ENCODE measurements at regions not wholly inside any gene's neighbourhood (a gene's known extent, or its start where the extent isn't known, plus 50 kb on each side); places are given as distances from the start of the nearest gene placed in this dataset.

DNA sequence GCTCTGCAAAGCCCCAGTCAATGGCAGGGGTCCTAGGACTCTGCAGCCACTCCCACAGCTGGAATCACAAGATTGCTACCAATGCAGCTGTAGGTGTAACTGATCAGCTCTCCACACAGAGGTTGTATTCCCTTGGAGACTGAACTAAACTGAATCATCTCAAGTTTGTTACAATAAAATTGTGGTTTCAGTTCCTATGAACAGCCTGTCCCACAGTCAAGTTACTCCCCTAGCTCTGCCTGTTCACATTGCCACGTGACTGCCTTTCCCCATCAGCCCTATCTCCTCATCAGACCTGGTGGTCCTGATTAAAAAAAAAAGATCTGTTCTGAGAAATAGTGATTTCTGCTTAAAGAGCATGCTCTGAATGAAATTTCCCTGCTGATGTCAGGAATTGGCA, 287.9 kb upstream of the NBEA start:
- no peaks in the 10 kb centered on the region for H3K36me3 Mint-ChIP-seq
- H3K4me1 Mint-ChIP-seq, result no peaks in the 10 kb centered on the region
- H3K27ac Mint-ChIP-seq, result peak overlapping the region; percentile 25
- no peaks in the 10 kb centered on the region for H3K27me3 Mint-ChIP-seq
- peaks cover 9 to 12% of the 10 kb centered on the region in 2 donors for H3K9me3 Mint-ChIP-seq
- DNase-seq, result no peak
- no peak overlapping the region for H3K4me3 Mint-ChIP-seq
- ATAC-seq (replicated peaks), result no peak

DNA sequence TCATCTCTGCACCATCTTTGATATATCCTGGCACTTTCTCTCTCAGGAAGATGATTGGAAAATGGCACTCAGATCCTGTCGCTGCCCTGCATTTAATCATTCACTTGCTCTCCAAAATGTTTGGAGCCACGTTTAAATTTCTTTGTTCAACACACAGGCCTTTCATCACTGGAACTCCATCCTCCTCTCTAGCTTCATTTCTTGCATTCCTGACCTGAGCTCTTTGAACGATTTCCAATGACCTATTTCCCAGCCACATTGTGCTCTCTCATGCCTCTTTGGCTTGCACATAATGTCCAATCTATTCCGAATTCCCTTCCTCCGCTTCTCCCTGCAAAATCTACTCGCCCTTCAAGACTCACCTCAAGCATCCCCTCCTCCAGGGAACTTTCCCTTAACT, 287.4 kb upstream of the NBEA start:
- H3K27me3 Mint-ChIP-seq, result no peaks in the 10 kb centered on the region
- ATAC-seq (replicated peaks), result no peak
- H3K4me1 Mint-ChIP-seq, result no peaks in the 10 kb centered on the region
- H3K27ac Mint-ChIP-seq, result no peak overlapping the region
- H3K4me3 Mint-ChIP-seq, result no peak overlapping the region
- H3K9me3 Mint-ChIP-seq, result peaks cover 9 to 12% of the 10 kb centered on the region in 2 donors
- H3K36me3 Mint-ChIP-seq, result no peaks in the 10 kb centered on the region
- DNase-seq, result no peak

DNA sequence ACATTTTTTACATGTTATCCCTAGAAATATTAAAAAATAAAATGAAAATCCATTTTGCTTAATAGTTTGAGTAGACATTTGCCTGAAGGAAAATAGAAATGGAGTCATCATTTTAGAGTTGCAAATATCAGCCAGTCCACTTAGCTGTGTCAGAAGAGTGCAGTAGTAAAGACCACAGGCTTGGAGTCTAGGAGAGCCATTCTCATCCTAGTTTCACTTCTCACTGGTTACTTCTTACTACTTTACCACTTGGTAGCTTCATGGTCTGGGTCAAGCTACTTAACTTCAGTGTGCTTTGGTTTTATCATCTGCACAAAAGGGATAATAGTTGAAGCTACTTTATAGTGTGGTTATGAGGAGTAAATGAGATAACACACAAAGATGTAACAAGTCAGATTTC, 286.5 kb upstream of the NBEA start:
- Mint-ChIP-seq H3K27ac (no peak overlapping the region), H3K4me1 (no peaks in the 10 kb centered on the region), H3K27me3 (no peaks in the 10 kb centered on the region), H3K9me3 (peaks cover 9 to 12% of the 10 kb centered on the region in 2 donors), H3K36me3 (no peaks in the 10 kb centered on the region), H3K4me3 (no peak overlapping the region)
- DNase-seq, result no peak
- no peak for ATAC-seq (replicated peaks)

DNA sequence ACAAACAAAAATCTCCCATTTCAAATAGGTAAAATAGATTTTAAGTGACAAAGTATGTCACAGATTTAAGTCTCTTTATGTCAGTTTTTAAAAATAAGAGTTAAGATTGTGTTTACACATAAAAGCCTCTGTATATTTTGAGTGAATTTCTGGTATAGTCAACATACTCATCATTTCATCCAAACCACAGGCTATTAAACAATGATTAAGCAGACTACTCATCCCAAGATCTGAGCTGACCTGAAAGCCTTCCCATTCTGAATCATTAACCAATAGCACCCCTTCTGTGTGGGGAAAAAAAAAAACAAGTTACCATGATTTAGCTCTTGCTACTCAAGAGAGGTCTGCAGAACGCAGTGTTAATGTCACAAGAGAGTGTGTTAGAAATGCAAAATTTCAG, 284.4 kb upstream of the NBEA start:
- H3K4me1 Mint-ChIP-seq, result no peaks in the 10 kb centered on the region
- H3K9me3 Mint-ChIP-seq, result peaks cover 5 to 15% of the 10 kb centered on the region in 2 donors
- H3K4me3 Mint-ChIP-seq, result no peak overlapping the region
- H3K36me3 Mint-ChIP-seq, result no peaks in the 10 kb centered on the region
- no peaks in the 10 kb centered on the region for H3K27me3 Mint-ChIP-seq
- ATAC-seq (replicated peaks) (no peak), DNase-seq (no peak)
- no peak overlapping the region for H3K27ac Mint-ChIP-seq

DNA sequence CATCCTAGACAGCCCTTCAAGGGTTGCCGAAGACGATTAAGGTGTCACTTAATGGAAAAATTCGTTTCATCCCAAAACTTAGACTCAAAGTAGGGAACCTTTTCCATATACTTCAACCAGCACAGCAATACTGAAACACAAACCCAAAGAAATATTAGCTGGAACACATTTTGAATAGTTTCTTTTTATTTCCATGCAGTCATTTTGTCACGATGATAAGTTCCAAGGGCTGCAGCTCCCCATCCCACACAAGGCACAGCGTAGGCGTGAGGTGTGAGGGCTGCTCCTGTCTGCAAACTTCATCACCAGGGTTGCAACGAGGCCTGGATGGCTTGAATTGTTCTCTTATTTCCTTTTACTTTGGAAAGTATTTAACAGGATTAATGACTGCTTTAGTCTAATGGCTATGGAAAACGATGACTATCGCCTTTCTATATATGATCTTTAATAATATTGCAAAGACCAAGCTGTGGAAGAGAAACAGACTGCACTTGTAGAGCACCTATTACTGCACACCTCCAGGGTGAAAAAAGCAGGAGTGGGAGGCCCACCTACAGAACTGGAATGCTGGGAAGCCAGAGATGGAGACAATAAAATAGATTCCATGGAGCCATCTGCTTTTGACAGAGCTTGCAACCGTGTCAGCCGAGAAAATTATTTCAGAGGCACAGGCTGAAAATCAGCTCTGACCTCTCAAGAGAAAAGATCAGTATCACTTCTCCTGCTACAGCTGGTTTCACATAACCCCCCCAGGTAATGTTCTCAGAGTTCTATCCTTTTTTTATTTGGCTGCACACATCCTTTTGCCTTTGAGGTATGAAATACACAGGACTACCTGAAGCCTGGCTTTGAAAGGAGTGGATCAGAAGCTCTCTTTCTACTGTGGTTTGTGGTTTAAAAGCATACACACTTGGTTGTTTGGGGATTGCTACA, 274.5 kb upstream of the NBEA start:
- no peak for DNase-seq
- no peak for ATAC-seq (replicated peaks)
- Mint-ChIP-seq H3K4me3 (no peak overlapping the region), H3K27ac (no peak overlapping the region), H3K4me1 (no peaks in the 10 kb centered on the region), H3K36me3 (no peaks in the 10 kb centered on the region), H3K27me3 (no peaks in the 10 kb centered on the region), H3K9me3 (peaks cover 2 to 3% of the 10 kb centered on the region in 2 donors)

DNA sequence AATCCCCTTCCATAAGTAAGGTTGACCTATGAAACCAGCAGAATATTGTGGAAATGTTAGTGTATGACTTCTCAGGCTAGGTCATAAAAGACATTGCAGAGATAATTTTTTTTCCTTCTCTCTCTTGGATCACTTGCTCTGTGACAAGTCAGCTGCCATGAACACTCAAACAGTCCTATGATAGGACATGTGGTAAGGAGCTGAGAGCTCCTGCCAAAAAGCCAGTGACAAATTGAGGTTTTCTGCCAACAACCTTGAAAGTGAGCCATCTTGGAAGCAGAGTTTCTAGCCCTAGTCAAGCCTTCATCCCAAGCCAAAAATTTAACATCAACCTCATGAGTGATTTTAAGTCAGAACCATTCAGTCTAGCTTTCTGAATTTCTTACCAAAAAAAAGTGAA, 270.9 kb upstream of the NBEA start:
- peaks cover 0 to 1% of the 10 kb centered on the region in 2 donors for H3K9me3 Mint-ChIP-seq
- ATAC-seq (replicated peaks) (no peak), DNase-seq (no peak)
- no peaks in the 10 kb centered on the region for H3K36me3 Mint-ChIP-seq
- H3K4me1 Mint-ChIP-seq, result no peaks in the 10 kb centered on the region
- no peak overlapping the region for H3K4me3 Mint-ChIP-seq
- no peaks in the 10 kb centered on the region for H3K27me3 Mint-ChIP-seq
- no peak overlapping the region for H3K27ac Mint-ChIP-seq

DNA sequence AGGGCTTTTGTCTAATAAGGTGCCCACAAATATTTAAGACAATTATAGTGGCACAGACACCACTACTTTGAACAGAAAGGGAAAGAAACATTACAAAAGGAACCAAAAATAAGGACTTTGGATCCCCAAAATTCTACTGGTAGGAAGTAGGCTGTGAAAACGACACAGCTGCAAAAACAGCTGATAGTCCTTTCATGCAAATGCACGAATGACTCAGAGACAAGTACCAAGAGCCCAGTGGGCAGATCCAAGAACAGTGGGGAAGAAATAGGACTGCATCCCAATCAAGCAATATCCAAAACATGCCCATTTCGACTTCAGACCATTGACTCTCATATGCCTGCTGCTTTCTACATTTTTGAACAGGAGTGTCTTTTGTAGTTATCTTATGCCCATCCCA, 269.4 kb upstream of the NBEA start:
- no peaks in the 10 kb centered on the region for H3K27me3 Mint-ChIP-seq
- H3K36me3 Mint-ChIP-seq, result no peaks in the 10 kb centered on the region
- no peaks in the 10 kb centered on the region for H3K4me1 Mint-ChIP-seq
- DNase-seq (no peak), ATAC-seq (replicated peaks) (no peak)
- peaks cover 0 to 3% of the 10 kb centered on the region in 2 donors for H3K9me3 Mint-ChIP-seq
- no peak overlapping the region for H3K27ac Mint-ChIP-seq
- H3K4me3 Mint-ChIP-seq, result no peak overlapping the region

DNA sequence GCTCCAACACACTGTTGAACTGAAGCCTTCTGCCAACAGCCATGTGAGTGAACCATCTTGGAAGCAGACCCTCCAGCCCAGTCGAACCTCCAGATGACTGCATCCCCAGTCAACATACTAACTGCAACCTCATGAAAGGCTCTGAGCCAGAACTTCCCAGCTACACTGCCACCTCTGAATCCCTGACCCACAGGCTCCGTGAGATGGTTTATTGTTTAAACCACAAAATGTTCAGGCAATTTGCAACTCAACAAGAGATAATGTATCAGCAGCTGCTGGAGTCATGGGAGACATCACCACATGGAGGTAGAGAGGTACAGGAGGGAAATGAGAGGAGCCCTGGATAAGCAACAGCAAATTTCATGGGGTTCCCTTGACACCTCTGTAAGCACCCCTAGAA, 266.4 kb upstream of the NBEA start:
- Mint-ChIP-seq H3K4me1 (no peaks in the 10 kb centered on the region), H3K27me3 (no peaks in the 10 kb centered on the region), H3K36me3 (no peaks in the 10 kb centered on the region), H3K27ac (no peak overlapping the region), H3K9me3 (peaks cover 0 to 2% of the 10 kb centered on the region in 2 donors), H3K4me3 (no peak overlapping the region)
- DNase-seq (no peak), ATAC-seq (replicated peaks) (no peak)

DNA sequence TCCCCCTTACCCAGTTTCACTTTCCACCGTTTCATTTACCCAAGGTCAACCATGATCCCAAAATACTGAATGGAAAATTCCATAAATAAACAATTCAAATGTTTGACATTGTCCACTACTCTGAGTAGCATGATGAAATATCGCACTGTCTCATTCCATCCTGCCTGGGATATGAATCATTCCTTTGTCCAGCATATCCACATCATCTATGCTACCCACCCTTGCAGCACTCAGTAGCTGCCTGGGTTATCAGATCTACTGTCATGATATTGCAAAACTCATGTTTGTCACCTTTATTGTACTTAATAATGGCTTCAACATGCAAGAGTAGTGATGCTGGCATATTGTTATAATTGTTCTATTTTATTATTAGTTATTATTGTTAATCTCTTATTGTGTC, 263.9 kb upstream of the NBEA start:
- peaks cover 0 to 2% of the 10 kb centered on the region in 2 donors for H3K9me3 Mint-ChIP-seq
- H3K4me3 Mint-ChIP-seq, result no peak overlapping the region
- DNase-seq, result no peak
- no peak for ATAC-seq (replicated peaks)
- no peak overlapping the region for H3K27ac Mint-ChIP-seq
- no peaks in the 10 kb centered on the region for H3K4me1 Mint-ChIP-seq
- no peaks in the 10 kb centered on the region for H3K27me3 Mint-ChIP-seq
- H3K36me3 Mint-ChIP-seq, result no peaks in the 10 kb centered on the region

DNA sequence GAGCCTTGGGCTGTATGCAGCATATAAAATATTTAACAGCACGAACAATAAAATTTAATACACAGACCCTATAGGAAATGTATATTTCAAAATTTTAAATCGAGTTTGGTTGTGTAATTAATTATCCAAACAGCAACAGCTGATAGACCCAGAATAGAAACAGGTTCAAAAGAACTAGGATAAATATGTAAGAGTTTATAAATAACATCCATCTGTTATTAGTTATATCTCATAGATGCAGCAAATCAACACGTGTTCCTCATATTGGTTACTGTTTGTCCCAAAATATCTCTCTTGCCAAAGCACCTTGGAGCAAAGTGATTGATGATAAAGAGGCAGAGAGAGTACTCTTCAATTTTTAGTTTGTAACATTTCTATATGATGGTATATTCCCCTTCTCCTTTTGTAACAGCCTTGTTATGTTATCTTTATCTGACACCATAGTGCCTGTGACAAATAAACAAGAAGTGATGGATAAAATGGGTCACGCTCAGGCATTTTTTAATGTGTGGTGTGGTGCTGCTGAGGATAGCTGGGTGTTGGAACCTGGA, 260.6 kb upstream of the NBEA start:
- peaks cover 0 to 2% of the 10 kb centered on the region in 2 donors for H3K9me3 Mint-ChIP-seq
- no peaks in the 10 kb centered on the region for H3K36me3 Mint-ChIP-seq
- H3K27ac Mint-ChIP-seq, result no peak overlapping the region
- H3K4me1 Mint-ChIP-seq, result no peaks in the 10 kb centered on the region
- DNase-seq, result no peak
- no peak overlapping the region for H3K4me3 Mint-ChIP-seq
- no peak for ATAC-seq (replicated peaks)
- H3K27me3 Mint-ChIP-seq, result no peaks in the 10 kb centered on the region

DNA sequence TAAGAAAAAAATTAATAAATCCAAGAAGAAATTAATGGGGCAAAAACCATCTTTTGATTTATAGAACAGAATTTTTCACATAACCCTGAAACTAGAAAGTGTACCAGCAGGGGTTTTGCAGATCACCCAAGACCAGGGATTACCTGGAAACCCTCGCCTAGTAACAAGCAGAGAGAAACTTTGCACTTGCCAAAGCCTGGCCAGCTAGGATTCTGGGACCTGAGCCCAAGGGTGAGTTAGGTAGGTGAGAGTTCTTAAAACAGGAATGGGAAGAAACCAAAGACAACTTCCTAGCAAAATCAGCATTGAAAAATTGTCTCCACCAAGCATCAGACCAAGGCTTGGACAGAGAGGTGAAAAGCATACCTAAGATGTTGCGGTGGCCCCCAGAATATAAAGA, 247.0 kb upstream of the NBEA start:
- Mint-ChIP-seq H3K27me3 (no peaks in the 10 kb centered on the region), H3K4me3 (no peak overlapping the region), H3K4me1 (no peaks in the 10 kb centered on the region), H3K36me3 (no peaks in the 10 kb centered on the region), H3K9me3 (no peaks in the 10 kb centered on the region), H3K27ac (no peak overlapping the region)
- DNase-seq (no peak), ATAC-seq (replicated peaks) (no peak)

DNA sequence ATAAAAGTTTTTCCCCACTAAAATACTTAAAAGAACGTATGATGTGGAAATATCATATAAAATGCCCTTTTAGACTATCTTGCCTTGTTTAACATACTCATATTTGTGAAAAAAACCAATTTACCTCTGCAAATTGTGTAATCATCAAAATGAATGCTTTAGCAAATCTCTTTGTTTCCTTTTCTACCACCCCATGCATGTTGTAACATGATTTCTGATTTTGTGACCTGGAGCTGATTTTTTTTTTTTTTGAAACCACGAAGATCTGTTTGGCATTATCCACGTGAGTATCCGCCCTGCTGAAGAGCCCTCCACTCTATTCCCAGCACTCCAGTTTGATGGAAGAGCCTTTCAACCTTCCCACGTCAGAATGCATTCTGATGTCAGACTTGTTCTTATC, 245.8 kb upstream of the NBEA start:
- Mint-ChIP-seq H3K9me3 (no peaks in the 10 kb centered on the region), H3K27ac (no peak overlapping the region)
- ATAC-seq (replicated peaks), result no peak

DNA sequence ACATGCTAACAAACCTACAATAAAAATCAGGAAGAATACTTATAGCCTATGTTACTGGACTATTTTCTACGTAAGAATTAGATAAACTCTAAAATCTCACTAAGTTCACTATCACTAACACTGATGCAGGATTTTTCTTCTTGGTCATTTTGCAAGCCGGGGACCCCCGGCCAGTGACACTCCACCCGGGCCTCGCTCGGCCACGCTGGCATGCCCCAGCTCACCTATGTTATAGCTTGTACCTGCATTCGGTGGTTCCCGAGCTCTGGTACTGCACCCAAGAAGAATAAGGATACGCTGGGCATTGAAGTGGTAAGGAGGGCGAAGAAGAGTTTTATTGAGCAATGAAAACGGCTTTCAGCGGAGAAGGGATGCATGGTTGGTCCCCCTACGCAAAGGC, 245.3 kb upstream of the NBEA start:
- Mint-ChIP-seq H3K27ac (no peak overlapping the region), H3K9me3 (peaks cover 0 to 2% of the 10 kb centered on the region in 2 donors), H3K4me3 (no peak overlapping the region), H3K4me1 (no peaks in the 10 kb centered on the region), H3K27me3 (no peaks in the 10 kb centered on the region), H3K36me3 (no peaks in the 10 kb centered on the region)
- ATAC-seq (replicated peaks) (no peak), DNase-seq (no peak)

More for the DNA sequence above, 245.8 kb upstream of the NBEA start:
- Mint-ChIP-seq H3K4me3 (no peak overlapping the region), H3K27me3 (no peaks in the 10 kb centered on the region), H3K36me3 (no peaks in the 10 kb centered on the region), H3K4me1 (no peaks in the 10 kb centered on the region)
- no peak for DNase-seq

DNA sequence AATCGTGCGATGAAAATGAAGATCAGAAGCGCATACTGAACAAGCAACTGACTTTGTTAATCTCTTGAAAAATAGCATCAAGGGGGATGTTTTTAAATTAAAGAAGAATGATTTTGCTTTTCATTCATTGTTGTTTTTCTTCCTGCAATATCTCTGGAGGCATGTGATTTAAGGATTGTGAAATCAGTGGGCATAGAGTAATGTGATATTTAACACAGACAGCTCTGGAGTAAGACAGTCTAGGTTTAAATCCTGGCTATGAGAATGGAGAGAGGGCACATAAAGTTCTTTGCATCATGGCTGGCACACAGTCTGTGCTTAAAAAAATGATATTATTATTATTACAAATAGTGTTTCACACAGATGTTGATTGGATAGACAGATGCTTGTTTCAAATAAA, 243.1 kb upstream of the NBEA start:
- Mint-ChIP-seq H3K27ac (no peak overlapping the region), H3K9me3 (peaks cover 0 to 3% of the 10 kb centered on the region in 2 donors), H3K36me3 (no peaks in the 10 kb centered on the region), H3K4me1 (no peaks in the 10 kb centered on the region), H3K4me3 (no peak overlapping the region), H3K27me3 (no peaks in the 10 kb centered on the region)
- DNase-seq, result no peak
- no peak for ATAC-seq (replicated peaks)

DNA sequence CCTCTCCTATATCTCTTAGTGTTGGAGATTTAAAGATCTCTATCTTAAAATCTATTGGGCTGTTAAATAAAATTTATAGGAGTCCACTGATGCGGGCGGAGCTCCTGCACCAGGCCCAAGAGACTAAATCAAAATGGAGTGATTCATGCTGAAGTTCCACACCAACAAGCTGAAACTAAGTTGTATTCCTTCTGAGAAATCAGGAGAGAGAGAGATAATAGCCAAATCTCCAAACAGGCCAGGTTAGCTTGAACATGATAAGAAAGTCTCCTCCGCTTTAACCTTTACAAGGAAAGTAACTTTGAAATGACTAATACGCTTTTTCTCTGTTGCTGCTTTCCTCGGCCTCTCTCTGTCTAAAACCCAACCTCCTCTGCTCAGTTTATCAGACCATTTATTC, 241.9 kb upstream of the NBEA start:
- no peak overlapping the region for H3K27ac Mint-ChIP-seq
- DNase-seq, result no peak
- no peaks in the 10 kb centered on the region for H3K4me1 Mint-ChIP-seq
- H3K27me3 Mint-ChIP-seq, result no peaks in the 10 kb centered on the region
- H3K9me3 Mint-ChIP-seq, result peaks cover 0 to 3% of the 10 kb centered on the region in 2 donors
- no peak overlapping the region for H3K4me3 Mint-ChIP-seq
- no peak for ATAC-seq (replicated peaks)
- H3K36me3 Mint-ChIP-seq, result no peaks in the 10 kb centered on the region
